Astrocyte of the cerebellum (primary cell): ENCODE measurements at regions not wholly inside any gene's neighbourhood (a gene's known extent, or its start where the extent isn't known, plus 50 kb on each side); places are given as distances from the start of the nearest gene placed in this dataset.

ENCODE experiments used
- DNase-seq: peaks from one replicate; pipeline ENCODE4 v3.0.0-alpha.2; 2011; ENCODE audit warnings: low read depth
- H3K4me3 ChIP-seq: 2 replicates; pipeline ENCODE4 v1.5.1; 2011; ENCODE audit warnings: mild to moderate bottlenecking, low read depth, low read length, moderate library complexity
- in situ Hi-C: cut with HindIII; loops from 2 replicates; pipeline ENCODE4 v1.10.0; 2017; ENCODE audit warnings: low sequenced_read_pairs
- TF ChIP-seq, protein P1 (sequence below): IDR thresholded peaks from 2 replicates; pipeline ENCODE4 v1.5.1; 2012; ENCODE audit warnings: low read length, low read depth, moderate library complexity, mild to moderate bottlenecking; ENCODE audit errors: missing control alignments

DNA sequence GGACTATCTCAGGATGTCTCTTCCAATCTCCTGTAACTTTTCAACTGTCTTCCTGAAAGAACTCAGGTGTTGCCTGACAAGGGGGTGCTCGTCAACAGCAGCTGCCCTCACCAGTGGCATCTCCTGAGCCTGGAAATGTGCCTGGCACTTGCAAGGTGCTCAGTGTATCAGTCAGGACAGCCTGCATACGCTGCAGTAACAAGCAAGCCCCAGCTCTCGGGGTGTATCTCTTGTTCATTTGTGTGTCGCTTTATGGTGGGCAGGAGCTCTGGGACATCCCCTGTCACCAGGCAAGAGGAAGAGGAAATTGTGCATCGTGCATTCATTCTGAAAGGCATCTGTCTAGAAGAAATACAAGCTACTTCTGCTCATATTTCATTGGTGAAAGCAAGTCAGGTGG is 263.1 kb downstream of the DCDC2C start:
- no peak overlapping the region for H3K4me3 ChIP-seq
- TF ChIP-seq, protein P1, sequence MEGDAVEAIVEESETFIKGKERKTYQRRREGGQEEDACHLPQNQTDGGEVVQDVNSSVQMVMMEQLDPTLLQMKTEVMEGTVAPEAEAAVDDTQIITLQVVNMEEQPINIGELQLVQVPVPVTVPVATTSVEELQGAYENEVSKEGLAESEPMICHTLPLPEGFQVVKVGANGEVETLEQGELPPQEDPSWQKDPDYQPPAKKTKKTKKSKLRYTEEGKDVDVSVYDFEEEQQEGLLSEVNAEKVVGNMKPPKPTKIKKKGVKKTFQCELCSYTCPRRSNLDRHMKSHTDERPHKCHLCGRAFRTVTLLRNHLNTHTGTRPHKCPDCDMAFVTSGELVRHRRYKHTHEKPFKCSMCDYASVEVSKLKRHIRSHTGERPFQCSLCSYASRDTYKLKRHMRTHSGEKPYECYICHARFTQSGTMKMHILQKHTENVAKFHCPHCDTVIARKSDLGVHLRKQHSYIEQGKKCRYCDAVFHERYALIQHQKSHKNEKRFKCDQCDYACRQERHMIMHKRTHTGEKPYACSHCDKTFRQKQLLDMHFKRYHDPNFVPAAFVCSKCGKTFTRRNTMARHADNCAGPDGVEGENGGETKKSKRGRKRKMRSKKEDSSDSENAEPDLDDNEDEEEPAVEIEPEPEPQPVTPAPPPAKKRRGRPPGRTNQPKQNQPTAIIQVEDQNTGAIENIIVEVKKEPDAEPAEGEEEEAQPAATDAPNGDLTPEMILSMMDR = no peak
- DNase-seq = no peak
- in situ Hi-C loops = no loop called here

DNA sequence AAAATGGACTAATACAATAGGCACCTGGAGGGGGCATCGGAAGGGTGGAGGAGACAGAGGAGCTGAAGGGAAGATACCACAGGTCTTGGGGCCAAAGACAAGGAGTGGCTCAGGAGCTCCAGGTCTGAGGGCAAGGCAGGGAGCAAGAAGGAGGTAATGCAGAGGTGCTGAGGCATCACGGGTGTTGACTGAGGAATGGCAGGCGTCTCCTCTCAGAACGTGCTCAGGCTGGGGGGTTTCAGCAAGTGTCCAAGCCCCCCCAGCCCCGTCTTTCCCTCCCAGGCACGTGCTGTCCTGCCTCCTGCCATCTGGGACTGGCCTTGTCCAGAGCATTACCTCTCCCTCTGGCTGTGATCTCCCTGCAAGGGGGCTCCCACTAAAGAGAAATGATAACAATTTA is 265.4 kb downstream of the DCDC2C start:
- in situ Hi-C loops = no loop called here
- H3K4me3 ChIP-seq = no peak overlapping the region
- DNase-seq = no peak
- TF ChIP-seq, protein P1 = no peak

DNA sequence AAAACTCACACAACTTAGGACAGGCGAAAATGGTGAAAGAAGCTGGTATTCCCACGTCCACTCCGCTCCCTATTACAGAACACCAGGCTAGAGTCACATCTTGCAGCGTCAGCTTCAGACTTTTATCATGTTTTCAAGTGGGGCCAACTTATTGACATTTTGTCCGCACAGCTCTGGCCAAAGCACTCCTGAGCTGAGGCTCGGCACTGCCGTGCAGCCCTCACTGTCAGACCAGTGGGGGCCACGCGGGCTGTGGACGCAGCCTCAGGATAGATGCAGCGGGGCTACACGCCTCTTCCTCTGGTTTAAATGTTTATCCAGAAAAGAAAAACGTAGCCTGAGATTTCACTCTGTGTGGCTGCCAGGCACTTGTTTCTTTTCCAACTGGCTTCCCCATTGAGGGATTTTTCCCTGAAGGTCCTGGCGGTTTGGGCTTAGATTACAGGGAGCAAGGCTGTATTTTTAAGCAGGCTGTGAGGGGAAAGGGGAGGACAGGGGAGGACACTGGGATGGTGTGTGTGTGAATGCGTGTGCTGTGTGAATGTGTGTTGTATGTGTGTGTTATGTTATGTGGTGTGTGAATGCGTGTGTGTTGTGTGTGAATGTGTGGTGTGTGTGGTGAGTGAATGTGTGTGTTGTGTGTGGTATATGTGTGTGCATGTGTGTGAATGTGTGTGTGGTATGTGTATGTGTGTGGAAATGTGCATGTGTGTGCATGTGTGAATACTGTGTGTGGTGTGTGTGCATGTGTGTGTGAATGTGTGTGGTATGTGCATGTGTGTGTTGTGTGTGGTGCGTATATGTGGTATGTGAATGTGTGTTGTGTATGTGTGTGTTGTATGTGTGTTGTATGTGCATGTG is 267.6 kb downstream of the DCDC2C start:
- TF ChIP-seq, protein P1 = no peak
- no peak for DNase-seq
- H3K4me3 ChIP-seq = no peak overlapping the region
- in situ Hi-C loops = no loop called here

DNA sequence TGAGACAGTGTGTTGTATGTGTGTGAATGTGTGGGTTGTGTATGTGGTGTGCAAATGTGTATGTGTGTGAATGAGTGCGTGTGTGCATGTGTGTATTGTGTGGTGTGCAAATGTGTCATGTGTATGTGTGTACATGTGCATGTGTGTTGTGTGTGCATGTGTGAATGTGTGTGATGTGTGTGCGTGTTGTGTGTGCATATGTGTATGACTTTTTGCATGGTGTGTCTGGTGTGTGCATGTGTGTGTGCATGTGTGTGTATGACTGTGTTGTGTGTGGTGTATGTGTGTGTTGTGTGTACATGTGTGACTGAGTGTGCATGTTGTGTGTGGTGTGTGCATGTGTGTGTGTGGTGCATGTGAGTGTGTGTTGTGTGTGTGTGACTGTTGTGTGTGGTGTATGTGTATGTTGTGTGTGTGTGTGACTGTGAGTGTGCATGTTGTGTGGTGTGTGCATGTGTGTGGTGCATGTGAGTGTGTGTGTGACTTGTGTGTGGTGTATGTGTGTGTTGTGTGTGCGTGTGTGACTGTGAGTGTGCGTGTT is 268.3 kb downstream of the DCDC2C start:
- H3K4me3 ChIP-seq = no peak overlapping the region

DNA sequence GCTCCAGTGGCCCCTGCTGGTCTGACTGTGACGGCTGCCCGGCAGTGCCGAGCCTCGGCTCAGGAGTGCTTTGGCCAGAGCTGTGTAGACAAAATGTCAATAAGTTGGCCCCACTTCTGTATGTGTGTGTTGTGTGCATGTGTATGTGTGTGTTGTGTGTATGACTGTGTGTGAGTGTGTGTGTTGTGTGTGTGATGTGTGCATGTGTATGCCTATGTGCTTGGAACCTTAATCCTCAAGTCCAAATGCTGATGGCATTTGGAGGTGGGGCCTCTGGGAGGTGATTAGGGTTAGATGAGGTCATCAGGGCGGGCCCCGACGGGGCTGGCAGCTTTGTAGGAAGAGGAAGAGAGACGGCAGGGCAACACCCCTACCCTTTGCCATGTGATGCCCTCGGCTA is 269.0 kb downstream of the DCDC2C start:
- in situ Hi-C loops = no loop called here
- DNase-seq = no peak
- H3K4me3 ChIP-seq = no peak overlapping the region
- TF ChIP-seq, protein P1 = no peak

More for the DNA sequence above, 268.3 kb downstream of the DCDC2C start:
- DNase-seq = no peak
- in situ Hi-C loops = no loop called here
- TF ChIP-seq, protein P1 = no peak

DNA sequence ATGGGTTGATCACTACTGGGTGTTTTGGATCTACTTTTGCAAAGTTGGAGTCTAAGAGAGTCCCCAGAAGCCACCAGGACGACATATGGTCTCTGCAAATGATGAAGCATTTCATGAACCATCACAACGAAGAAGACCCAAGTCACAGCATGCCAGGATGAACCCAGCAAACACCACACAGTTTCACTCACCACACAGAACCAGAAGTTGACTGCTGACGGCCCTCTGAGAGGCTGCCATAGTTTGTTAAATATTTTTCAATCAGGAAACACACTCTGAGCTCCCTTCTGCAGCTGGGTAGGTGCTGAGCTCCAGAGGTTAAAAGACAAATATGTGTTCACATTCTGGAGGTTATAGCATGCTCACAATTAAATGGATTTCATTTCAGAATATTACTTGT is 271.4 kb downstream of the DCDC2C start:
- TF ChIP-seq, protein P1 = no peak
- in situ Hi-C loops = no loop called here
- DNase-seq = no peak

More for the DNA sequence above, 271.4 kb downstream of the DCDC2C start:
- H3K4me3 ChIP-seq = no peak overlapping the region
